Gastrocnemius medialis (tissue), 4 donors: ENCODE measurements at regions not wholly inside any gene's neighbourhood (a gene's known extent, or its start where the extent isn't known, plus 50 kb on each side); places are given as distances from the start of the nearest gene placed in this dataset.
"Not testable (repeated sequence)": the region's sequence is repeated elsewhere in the genome, so short reads cannot be mapped to it uniquely, and the experiment has no call there.

ENCODE experiments used
- ATAC-seq, 2 donors: fragments of 150-250 bp; one replicate each; pipeline ENCODE4 v1.9.1; 2016
- DNase-seq, 2 donors: peaks; one replicate each; pipeline ENCODE4 v3.0.0-alpha.2; 2019
- H3K27ac ChIP-seq, 4 donors: fragments of 200-600 bp; sonication (generic); 1 replicate in 1 of 4; 2 replicates in 3 of 4; pipeline ENCODE4 v1.5.1; 2016 to 2018; ENCODE audit warnings: mild to moderate bottlenecking in 2 of 4, moderate library complexity in 1 of 4
- H3K27me3 ChIP-seq, 3 donors: fragments of 200-600 bp; sonication (generic) in 2 of 3; 1 replicate in 1 of 3; 2 replicates in 2 of 3; pipeline versions ENCODE4 v1.5.1 to v1.6.0; 2016 to 2019; ENCODE audit warnings: mild to moderate bottlenecking in 1 of 3, moderate library complexity in 1 of 3
- H3K36me3 ChIP-seq, 2 donors: fragments of 200-600 bp; sonication (generic) in 1 of 2; one replicate each; pipeline ENCODE4 v1.5.1; 2017 to 2018
- H3K4me1 ChIP-seq, 2 donors: fragments of 200-600 bp; sonication (generic) in 1 of 2; one replicate each; pipeline ENCODE4 v1.5.1; 2016 to 2017; ENCODE audit warnings: mild to moderate bottlenecking in 2 of 2
- H3K4me3 ChIP-seq, 4 donors: fragments of 200-600 bp; sonication (generic) in 3 of 4; 1 replicate in 1 of 4; 2 replicates in 3 of 4; pipeline ENCODE4 v1.5.1; 2016 to 2019; ENCODE audit warnings: mild to moderate bottlenecking in 2 of 4
- H3K9me3 ChIP-seq, 3 donors: fragments of 200-600 bp; sonication (generic) in 2 of 3; 1 replicate in 1 of 3; 2 replicates in 2 of 3; pipeline ENCODE4 v1.5.1; 2016 to 2019
- CTCF ChIP-seq, 5 experiments: fragments of 450-650 bp in 3 of 5; fragments of 200-600 bp in 2 of 5; sonication (generic) in 2 of 5; IDR thresholded peaks in 4 of 5; conservative IDR thresholded peaks in 1 of 5; 1 replicate in 4 of 5; 2 replicates in 1 of 5; pipeline ENCODE4 v1.5.1; 2016 to 2019; ENCODE audit warnings: antibody characterized with exemption in 5 of 5, mild to moderate bottlenecking in 3 of 5, moderate library complexity in 3 of 5
- POLR2A ChIP-seq, 2 donors: fragments of 450-650 bp; IDR thresholded peaks; one replicate each; pipeline ENCODE4 v1.6.1; 2017; ENCODE audit warnings: antibody characterized with exemption in 2 of 2, mild to moderate bottlenecking in 2 of 2, moderate library complexity in 2 of 2
- in situ Hi-C, 4 donors: fragments of 200-750 bp; cut with MboI; loops; one replicate each; pipeline versions ENCODE4 v1.15.0 to v1.8.0; 2017; ENCODE audit warnings: low sequenced_read_pairs in 4 of 4
- intact Hi-C: fragments of 100-400 bp; cut with DNase I; formaldehyde crosslinking; loops from one replicate; pipeline ENCODE4 v1.15.1; 2023; ENCODE audit warnings: low total_unique reads

DNA sequence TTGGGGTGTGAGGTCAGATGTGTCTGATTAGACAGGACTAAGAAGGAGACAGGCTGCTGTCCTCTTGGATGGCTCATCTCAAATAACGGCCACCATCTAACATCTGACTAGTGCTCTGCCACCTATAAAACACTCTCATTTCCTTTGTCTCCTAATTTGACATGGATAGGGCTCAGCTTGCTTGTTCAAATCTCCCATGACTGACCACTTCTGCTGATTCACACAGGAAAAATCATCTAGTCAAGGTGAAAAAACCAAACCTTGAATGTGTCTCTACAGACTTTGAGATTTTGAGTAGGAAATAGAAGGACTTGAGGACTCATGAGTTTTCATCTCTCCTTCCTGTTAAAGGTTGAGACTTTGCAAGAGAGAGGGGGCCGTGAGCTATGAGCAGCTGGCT, 150.6 kb downstream of the IER5 start:
- intact Hi-C loops, result no loop called here
- H3K4me1 ChIP-seq, result no peaks in the 10 kb centered on the region

DNA sequence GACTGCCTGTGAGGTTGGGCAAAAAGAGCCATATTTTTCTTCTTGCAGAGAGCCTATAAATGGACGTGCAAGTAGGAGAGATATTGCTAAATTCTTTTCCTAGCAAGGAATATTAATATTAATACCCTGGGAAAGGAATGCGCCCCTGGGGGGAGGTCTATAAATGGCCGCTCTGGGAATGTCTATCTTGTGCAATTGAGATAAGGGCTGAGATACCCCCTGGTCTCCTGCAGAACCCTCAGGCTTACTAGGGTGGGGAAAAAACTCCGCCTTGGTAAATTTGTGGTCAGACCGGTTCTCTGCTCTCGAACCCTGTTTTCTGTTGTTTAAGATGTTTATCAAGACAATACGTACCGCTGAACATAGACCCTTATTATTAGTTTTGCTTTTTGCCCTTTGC, 157.8 kb downstream of the IER5 start:
- intact Hi-C loops, H3K4me3 ChIP-seq, H3K4me1 ChIP-seq, H3K9me3 ChIP-seq, H3K27ac ChIP-seq, ATAC-seq, DNase-seq, H3K36me3 ChIP-seq, in situ Hi-C loops, H3K27me3 ChIP-seq: not testable (repeated sequence)

More for the DNA sequence above, 150.6 kb downstream of the IER5 start:
- Histone ChIP-seq H3K36me3 (no peaks in the 10 kb centered on the region), H3K9me3 (no peaks in the 10 kb centered on the region), H3K27ac (no peak overlapping the region), H3K4me3 (no peak overlapping the region), H3K27me3 (no peaks in the 10 kb centered on the region)
- ATAC-seq (no peak), DNase-seq (no peak)
- no peak for TF ChIP-seq CTCF (IDR thresholded peaks at IDR 0.05 in 4 of 5, conservative IDR thresholded peaks at IDR 0.05 in 1 of 5)
- TF ChIP-seq POLR2A (IDR thresholded peaks at IDR 0.05), result no peak
- in situ Hi-C loops, result no loop called here

DNA sequence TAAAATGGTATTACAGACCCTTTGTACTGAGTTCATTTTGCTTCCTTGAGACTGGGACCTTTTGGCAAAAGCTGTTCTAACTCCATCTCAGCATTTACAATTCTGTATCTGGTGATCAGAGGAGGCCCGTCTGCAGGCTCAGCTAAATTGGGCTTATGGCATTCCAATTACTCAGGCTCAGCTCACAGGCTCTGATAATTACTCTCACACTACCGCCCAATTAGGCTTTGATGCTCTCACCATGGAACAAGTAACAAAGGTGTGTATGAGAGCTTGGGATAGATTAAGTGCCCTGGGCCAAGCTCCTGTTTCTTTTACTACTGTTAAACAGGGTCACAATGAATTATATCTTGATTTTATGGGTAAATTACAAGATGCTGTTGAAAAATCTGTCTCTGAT, 159.9 kb downstream of the IER5 start:
- intact Hi-C loops, DNase-seq, H3K27ac ChIP-seq, in situ Hi-C loops, H3K4me3 ChIP-seq, H3K27me3 ChIP-seq, ATAC-seq, H3K36me3 ChIP-seq, H3K9me3 ChIP-seq: not testable (repeated sequence)
- peaks cover 0 to 10% of the 10 kb centered on the region in 2 donors for H3K4me1 ChIP-seq

DNA sequence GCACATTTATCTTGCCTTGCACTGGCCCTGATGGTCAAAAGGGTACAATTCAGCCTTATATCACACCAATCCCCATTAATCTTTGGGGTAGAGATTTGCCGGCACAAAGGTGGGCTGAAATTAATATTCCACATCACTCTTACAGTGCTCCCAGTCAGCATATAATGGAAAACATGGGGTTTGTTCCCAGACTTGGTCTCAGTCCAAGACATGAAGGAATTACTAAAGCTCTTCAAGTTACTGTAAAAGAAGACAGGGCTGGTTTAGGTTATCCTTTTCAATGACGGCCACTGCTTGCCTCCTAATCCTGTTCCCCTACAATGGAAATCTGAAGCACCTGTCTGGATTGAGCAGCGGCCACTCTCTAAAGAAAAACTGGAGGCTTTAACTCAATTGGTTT, 160.7 kb downstream of the IER5 start:
- intact Hi-C loops, result no loop called here

DNA sequence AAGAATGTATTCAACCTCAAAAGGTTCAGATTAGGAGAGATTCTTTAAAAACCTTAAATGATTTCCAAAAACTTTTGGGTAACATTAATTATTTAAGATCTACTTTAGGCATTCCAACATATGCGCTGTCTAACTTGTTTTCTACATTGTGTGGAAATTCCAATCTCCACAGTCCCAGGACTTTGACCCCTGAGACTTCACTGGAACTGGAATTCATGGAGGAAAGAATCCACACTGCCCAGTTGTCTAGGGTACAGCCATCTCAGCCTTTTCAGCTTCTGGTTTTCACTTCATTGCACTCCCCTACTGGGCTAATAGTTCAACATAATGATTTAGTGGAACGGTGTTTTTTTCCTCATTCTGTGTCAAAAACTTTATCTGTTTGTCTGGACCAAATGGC, 161.5 kb downstream of the IER5 start:
- Histone ChIP-seq H3K9me3 (no peaks in the 10 kb centered on the region), H3K27me3 (no peaks in the 10 kb centered on the region), H3K36me3 (no peaks in the 10 kb centered on the region), H3K4me1 (peaks cover 0 to 10% of the 10 kb centered on the region in 2 donors), H3K27ac (no peak overlapping the region), H3K4me3 (no peak overlapping the region)
- intact Hi-C loops, result no loop called here
- no peak for DNase-seq
- in situ Hi-C loops, result no loop called here
- no peak for TF ChIP-seq POLR2A (IDR thresholded peaks at IDR 0.05)
- TF ChIP-seq CTCF (IDR thresholded peaks at IDR 0.05 in 4 of 5, conservative IDR thresholded peaks at IDR 0.05 in 1 of 5), result no peak
- ATAC-seq, result no peak

More for the DNA sequence above, 160.7 kb downstream of the IER5 start:
- ATAC-seq, result no peak
- TF ChIP-seq POLR2A (IDR thresholded peaks at IDR 0.05) (no peak), CTCF (IDR thresholded peaks at IDR 0.05 in 4 of 5, conservative IDR thresholded peaks at IDR 0.05 in 1 of 5) (no peak)
- Histone ChIP-seq H3K4me3 (no peak overlapping the region), H3K27me3 (no peaks in the 10 kb centered on the region), H3K36me3 (no peaks in the 10 kb centered on the region), H3K9me3 (no peaks in the 10 kb centered on the region), H3K4me1 (peaks cover 0 to 10% of the 10 kb centered on the region in 2 donors), H3K27ac (no peak overlapping the region)
- in situ Hi-C loops, result no loop called here
- DNase-seq, result no peak

DNA sequence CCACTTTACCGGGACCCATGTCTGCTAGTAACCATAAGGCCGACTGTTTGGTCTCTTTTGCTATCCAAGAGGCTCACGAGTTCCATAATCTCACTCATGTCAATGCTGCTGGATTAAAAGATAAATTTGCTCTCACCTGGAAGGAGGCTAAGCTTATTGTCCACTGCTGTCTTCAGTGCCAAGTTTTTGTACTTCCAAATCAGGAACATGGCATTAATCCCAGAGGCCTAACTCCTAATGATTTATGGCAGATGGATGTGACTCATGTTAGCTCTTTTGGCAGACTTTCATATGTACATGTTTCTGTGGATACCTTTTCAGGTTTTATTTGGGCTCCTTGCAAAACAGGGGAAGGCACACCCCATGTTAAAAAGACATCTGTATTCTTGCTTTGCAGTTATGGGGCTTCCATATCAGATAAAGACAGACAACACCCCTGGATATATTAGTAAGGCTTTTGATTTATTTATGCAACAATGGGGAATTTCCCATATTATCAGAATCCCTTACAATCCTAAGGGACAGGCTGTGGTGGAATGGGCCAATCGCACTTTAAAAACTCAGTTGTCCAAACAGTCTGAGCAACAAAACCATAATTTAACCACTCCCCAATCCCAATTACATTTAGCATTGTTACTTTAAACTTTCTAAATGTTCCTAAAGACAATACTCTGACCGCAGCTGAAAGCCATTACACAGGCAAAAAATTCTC, 162.7 kb downstream of the IER5 start:
- DNase-seq (no peak), ATAC-seq (no peak)
- in situ Hi-C loops, result no loop called here
- intact Hi-C loops, result no loop called here
- Histone ChIP-seq H3K27ac (no peak overlapping the region), H3K27me3 (no peaks in the 10 kb centered on the region), H3K9me3 (no peaks in the 10 kb centered on the region), H3K4me1 (peaks cover 0 to 10% of the 10 kb centered on the region in 2 donors), H3K4me3 (no peak overlapping the region), H3K36me3 (no peaks in the 10 kb centered on the region)
- no peak for TF ChIP-seq POLR2A (IDR thresholded peaks at IDR 0.05)
